ENCODE measurements at regions not wholly inside any gene's neighbourhood (a gene's known extent, or its start where the extent isn't known, plus 50 kb on each side); places are given as distances from the start of the nearest gene placed in this dataset.

- TF ChIP-seq CTCF (IDR thresholded peaks at IDR 0.05; ENCODE audit: low read depth, low read length), result no peak
- TF ChIP-seq POLR2A (IDR thresholded peaks at IDR 0.05; ENCODE audit: extremely low read depth, insufficient read length), result no peak
Observed at GRCh38 chr9:107693625-107694326, 204.2 kb upstream of the KLF4 start.
